ENCODE measurements at regions not wholly inside any gene's neighbourhood (a gene's known extent, or its start where the extent isn't known, plus 50 kb on each side); places are given as distances from the start of the nearest gene placed in this dataset.

DNA sequence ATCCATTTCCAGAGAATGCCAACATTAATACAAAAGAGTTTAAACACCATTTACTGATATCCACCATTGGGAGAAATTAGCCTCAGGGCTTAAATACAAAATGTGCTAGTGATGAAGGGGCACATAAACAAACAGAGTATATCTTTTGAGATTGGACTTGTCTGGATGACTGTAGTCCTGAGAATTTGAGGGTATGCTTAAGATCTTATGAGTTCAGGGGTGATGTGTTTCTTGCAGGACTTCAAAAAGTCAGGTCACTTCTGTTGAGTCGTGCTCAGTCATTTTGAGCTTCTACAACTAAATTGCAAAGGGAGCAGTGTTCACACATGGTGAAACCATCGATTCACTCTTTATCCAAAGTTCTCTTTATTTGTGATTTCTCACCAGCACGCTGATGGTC lies 425.7 kb downstream of the ATP23 start:
- TF ChIP-seq, protein P1, sequence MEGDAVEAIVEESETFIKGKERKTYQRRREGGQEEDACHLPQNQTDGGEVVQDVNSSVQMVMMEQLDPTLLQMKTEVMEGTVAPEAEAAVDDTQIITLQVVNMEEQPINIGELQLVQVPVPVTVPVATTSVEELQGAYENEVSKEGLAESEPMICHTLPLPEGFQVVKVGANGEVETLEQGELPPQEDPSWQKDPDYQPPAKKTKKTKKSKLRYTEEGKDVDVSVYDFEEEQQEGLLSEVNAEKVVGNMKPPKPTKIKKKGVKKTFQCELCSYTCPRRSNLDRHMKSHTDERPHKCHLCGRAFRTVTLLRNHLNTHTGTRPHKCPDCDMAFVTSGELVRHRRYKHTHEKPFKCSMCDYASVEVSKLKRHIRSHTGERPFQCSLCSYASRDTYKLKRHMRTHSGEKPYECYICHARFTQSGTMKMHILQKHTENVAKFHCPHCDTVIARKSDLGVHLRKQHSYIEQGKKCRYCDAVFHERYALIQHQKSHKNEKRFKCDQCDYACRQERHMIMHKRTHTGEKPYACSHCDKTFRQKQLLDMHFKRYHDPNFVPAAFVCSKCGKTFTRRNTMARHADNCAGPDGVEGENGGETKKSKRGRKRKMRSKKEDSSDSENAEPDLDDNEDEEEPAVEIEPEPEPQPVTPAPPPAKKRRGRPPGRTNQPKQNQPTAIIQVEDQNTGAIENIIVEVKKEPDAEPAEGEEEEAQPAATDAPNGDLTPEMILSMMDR (IDR thresholded peaks at IDR 0.05), result no peak
- TF ChIP-seq EZH2 (IDR thresholded peaks at IDR 0.05; ENCODE audit: borderline replicate concordance, insufficient read depth, low read depth, low read length, poor library complexity, severe bottlenecking), result no peak

Measured in B cell (primary cell).